Colonic mucosa (tissue), 4 donors: ENCODE measurements at regions not wholly inside any gene's neighbourhood (a gene's known extent, or its start where the extent isn't known, plus 50 kb on each side); places are given as distances from the start of the nearest gene placed in this dataset.

Experiments
- DNase-seq: peaks from one replicate; pipeline ENCODE4 v3.0.0-alpha.2; 2020
- H3K27ac ChIP-seq: fragments of 200-600 bp; one replicate; pipeline ENCODE4 v1.8.0; 2021
- H3K27me3 ChIP-seq: fragments of 200-600 bp; one replicate; pipeline ENCODE4 v1.8.0; 2021
- H3K36me3 ChIP-seq: fragments of 200-600 bp; one replicate; pipeline ENCODE4 v1.8.0; 2021
- H3K4me1 ChIP-seq: fragments of 200-600 bp; one replicate; pipeline ENCODE4 v1.8.0; 2021; ENCODE audit warnings: mild to moderate bottlenecking
- H3K4me3 ChIP-seq: fragments of 200-600 bp; one replicate; pipeline ENCODE4 v1.8.0; 2021
- H3K9ac ChIP-seq, 2 donors: one replicate each; pipeline ENCODE4 v1.7.0; 2013; ENCODE audit warnings: control low read depth in 2 of 2, low read depth in 2 of 2, low read length in 2 of 2
- H3K9me3 ChIP-seq: fragments of 200-600 bp; one replicate; pipeline ENCODE4 v1.8.0; 2021
- CTCF ChIP-seq: fragments of 200-600 bp; IDR thresholded peaks from one replicate; pipeline ENCODE4 v1.8.0; 2022; ENCODE audit warnings: antibody characterized with exemption, mild to moderate bottlenecking
- intact Hi-C: fragments of 100-400 bp; cut with DNase I; formaldehyde crosslinking; loops from one replicate; pipeline ENCODE4 v1.14.1; 2022
- donor health status: healthy.
- donor health status: DM: no; HTN: no; CAD: no.
- donor health status: DM: no; HTN: no; CAD: no.

GRCh38 chr16:50932348-50932935 lies 190.6 kb downstream of the CYLD start:
- Histone ChIP-seq H3K9ac (no peak overlapping the region), H3K36me3 (no peaks in the 10 kb centered on the region), H3K4me1 (no peaks in the 10 kb centered on the region), H3K27ac (no peak overlapping the region), H3K4me3 (no peak overlapping the region), H3K9me3 (no peaks in the 10 kb centered on the region), H3K27me3 (no peaks in the 10 kb centered on the region)
- no peak for DNase-seq
- intact Hi-C loops = no loop called here
- TF ChIP-seq CTCF = no peak

GRCh38 chr16:50928065-50928464 lies 186.2 kb downstream of the CYLD start:
- Histone ChIP-seq H3K27me3 (no peaks in the 10 kb centered on the region), H3K9me3 (no peaks in the 10 kb centered on the region), H3K4me1 (no peaks in the 10 kb centered on the region), H3K9ac (no peak overlapping the region), H3K4me3 (no peak overlapping the region), H3K27ac (no peak overlapping the region), H3K36me3 (no peaks in the 10 kb centered on the region)
- intact Hi-C loops = no loop called here
- DNase-seq = no peak
- TF ChIP-seq CTCF = no peak

GRCh38 chr16:50925758-50926357 lies 184.0 kb downstream of the CYLD start:
- Histone ChIP-seq H3K4me1 (no peaks in the 10 kb centered on the region), H3K9me3 (no peaks in the 10 kb centered on the region), H3K36me3 (no peaks in the 10 kb centered on the region), H3K27ac (no peak overlapping the region), H3K4me3 (no peak overlapping the region), H3K27me3 (no peaks in the 10 kb centered on the region), H3K9ac (no peak overlapping the region)
- no peak for TF ChIP-seq CTCF
- intact Hi-C loops = no loop called here
- no peak for DNase-seq

- no peak for DNase-seq
- intact Hi-C loops = no loop called here
Observed at GRCh38 chr16:50924759-50925545, 183.1 kb downstream of the CYLD start.

More at GRCh38 chr16:50924759-50925545, 183.1 kb downstream of the CYLD start:
- Histone ChIP-seq H3K9me3 (no peaks in the 10 kb centered on the region), H3K4me3 (no peak overlapping the region), H3K9ac (no peak overlapping the region), H3K27ac (no peak overlapping the region), H3K4me1 (no peaks in the 10 kb centered on the region), H3K27me3 (no peaks in the 10 kb centered on the region), H3K36me3 (no peaks in the 10 kb centered on the region)
- no peak for TF ChIP-seq CTCF
